HG03045 (cell line): ENCODE measurements at regions not wholly inside any gene's neighbourhood (a gene's known extent, or its start where the extent isn't known, plus 50 kb on each side); places are given as distances from the start of the nearest gene placed in this dataset.
"Not testable (repeated sequence)": the region's sequence is repeated elsewhere in the genome, so short reads cannot be mapped to it uniquely, and the experiment has no call there.

Experiments
- ATAC-seq: cut with Tn5 transposase; IDR thresholded peaks from one replicate; pipeline ENCODE4 v1.9.1; 2021; ENCODE audit warnings: mild to moderate bottlenecking, moderate library complexity; ENCODE audit not compliant: unreplicated experiment

DNA sequence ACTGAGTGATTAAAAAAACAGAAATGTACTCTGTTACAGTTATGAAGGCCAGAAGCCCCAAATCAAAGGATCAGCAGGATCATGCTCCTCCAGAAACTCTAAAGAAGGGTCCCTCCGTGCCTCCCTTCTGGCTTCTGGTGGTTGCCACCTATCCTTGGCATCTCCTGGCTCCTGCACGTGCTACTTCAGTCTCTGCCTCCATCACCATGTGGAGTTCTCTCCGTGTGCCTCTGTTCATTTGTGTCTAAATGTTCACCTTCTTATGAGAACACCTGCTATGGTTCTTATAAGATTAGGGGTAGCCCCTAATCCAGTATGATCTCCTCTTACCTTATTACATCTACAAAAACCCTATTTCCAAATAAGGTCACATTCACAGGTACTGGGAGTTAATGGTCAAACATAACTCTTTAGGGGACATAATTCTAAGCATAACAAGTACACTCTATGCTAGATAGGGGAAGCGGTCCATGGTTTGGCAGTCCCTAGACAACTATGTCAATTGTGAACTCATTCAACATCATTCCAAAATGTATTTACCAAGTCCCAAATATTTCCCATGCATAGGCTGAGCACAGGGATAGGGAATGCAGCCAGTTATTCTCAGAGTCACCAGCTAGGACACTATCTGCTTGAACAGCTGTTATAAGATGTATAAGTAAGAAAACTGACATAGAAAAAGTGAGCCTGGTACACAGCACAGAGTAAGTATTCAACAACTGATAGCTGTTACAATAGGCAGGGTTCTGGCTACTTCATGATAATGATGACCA, 295.5 kb upstream of the BOD1L1 start:
- no peak for ATAC-seq

DNA sequence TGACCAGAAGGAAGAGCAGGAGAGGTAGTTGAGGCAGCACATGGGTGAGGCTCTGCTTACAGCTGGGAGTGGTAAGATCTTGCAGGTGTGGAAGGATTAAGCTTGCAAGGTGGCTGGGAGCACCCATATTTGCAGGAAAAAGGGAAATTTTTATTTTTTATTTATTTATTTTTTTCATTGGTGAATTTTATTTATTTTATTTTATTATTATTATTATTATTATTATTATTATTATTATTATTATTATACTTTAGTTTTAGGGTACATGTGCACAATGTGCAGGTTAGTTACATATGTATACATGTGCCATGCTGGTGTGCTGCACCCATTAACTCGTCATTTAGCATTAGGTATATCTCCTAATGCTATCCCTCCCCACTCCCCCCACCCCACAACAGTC, 297.4 kb upstream of the BOD1L1 start:
- not testable (repeated sequence) for ATAC-seq

DNA sequence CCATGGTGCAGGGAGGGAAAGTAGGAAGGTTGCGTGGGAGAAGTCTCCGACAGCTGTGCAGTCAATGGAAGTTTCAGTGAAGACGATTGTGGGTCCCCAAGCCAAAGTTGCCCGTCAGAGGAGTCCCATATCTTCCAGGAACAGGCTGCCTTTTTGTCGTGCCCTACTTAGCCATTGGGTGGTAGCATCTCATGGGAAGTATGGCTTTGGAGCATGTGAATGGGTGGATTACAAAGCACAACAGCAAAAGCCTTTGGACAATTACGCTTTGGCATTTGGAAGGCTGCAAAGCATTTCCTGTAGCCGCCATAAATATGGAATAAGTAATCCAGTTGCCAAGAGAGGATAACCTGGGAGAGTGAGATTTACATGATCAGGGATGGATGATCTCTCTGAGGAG, 300.7 kb upstream of the BOD1L1 start:
- ATAC-seq, result no peak

DNA sequence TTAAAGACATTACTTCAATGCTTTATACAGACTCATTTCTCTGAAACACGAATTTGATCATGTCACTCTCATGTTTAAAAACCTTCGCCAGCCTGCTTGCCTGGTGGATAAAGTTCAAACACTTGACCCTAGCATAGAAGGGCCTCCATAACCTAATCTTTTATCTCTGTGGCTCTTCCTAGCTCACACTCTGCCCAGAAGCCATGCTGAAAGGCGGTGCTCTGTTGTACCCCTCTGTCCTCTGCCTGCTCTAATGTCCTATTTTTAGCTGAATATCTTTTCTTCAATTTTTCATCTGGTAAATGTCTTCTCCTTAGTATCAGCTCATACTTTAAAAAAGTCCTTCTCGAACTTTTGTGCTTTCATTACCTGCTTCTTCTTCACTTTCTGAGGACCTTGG, 302.6 kb upstream of the BOD1L1 start:
- ATAC-seq, result no peak

DNA sequence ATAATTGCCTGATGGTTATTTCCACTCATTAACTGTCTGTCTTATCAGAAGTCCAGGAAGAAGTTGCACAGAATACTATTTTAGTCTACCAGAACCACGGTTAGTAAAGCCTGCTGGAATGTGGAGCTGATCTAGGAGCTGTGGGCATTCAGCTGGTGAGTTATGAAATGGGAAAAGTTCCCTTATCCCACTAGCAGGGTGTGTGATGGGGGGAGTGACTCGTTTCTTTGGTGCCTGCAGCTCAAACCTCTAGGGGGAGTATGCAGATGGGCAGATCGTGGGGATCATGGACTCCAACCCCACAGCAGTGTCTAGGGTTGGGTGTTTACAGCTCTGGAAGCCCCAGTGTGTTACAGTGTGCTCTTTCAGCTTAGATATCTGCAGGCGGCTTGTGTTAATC, 305.7 kb upstream of the BOD1L1 start:
- ATAC-seq, result no peak

DNA sequence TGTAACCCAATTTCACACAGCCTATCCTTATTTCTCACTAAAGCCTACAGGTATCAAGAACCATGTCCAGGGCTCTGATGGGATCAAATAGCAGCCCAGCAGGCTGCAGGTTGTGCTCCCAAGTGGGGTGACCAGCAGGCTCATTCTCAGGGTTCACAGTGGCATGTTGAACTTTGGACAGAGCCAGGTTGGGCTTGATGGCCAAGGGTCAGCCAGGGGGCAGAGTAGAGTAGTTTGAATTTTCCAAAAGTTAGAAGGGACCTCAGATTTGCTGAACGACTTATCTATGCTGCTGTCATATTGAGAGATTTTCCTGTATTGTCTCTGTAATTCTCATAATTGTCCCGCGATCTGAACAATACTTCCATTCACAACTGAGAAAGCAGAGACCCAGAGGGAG, 310.8 kb upstream of the BOD1L1 start:
- ATAC-seq, result no peak

DNA sequence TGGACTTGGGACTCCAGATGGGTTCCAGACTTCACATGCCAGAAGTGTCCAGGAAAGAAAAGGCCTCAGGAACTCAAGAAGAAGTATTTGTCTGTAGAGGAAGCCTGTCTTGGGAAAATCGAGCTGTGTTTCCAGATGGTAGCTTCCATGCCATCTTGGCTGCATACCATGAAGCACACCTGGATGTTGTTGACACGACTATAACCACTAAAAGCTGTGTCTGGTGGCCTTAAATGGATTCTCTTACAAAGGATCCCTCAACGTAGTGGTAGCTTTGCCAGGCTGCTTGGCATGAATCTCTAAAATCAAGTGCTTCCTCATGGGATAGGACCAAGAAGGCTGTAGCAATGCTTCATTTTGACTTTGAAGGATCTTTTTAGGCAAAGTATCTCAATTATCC, 313.4 kb upstream of the BOD1L1 start:
- ATAC-seq, result no peak

DNA sequence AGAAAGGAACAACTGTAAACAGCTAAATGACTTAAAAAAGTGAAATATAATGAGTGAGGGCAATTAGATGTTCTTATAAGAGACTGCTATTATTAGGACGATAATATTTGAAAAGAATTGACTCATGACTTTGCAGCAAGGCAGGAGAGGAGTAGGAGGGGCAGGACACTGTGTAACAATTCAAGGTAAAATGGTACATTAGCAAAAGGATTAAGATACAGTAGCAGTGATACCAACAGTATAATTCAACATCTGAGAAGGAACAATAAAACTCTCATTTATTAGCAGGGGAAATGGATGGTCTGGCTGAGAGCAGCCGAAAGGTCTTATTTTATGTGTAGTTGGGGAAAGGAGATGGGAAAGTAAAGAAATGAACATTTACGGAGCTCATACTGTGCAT, 315.5 kb upstream of the BOD1L1 start:
- ATAC-seq, result no peak

DNA sequence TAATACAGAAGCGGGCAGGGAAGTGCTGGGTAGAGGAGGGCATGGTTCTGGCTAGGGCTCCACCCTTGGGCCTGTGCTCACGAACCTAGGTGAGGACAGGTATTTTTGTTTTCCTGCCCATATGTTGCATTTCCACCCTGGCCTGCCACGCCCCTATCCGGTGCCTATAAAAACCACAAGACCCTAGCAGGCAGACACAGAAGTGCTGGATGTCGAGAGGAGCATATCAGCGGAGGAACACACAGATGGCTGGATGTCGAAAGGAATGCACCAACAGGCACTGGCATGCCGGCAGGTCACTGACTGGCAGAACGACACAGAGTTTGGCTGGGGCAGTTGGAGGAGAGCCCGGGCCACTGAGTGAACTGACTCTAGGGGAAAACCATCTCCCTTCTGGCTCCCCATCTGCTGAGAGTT, 316.6 kb upstream of the BOD1L1 start:
- no peak for ATAC-seq

DNA sequence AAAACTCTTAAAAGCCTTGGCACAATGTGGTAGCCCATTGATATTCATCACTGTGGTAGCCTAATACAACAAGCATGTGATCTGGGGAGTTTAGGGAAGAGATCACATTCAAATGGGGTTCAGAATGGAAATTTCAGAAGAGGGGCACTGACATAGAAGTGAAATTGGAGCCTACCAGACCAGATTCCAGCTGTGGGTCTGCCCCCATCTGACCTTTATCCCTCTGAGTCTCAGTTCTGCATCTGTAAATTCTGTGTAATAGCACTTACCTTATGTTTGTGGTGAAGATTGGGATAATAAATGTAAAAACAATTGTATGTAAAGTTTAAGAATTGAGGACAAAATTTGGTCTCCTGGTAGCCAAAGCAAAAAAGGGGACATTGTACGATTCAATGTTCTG, 320.4 kb upstream of the BOD1L1 start:
- ATAC-seq, result no peak

DNA sequence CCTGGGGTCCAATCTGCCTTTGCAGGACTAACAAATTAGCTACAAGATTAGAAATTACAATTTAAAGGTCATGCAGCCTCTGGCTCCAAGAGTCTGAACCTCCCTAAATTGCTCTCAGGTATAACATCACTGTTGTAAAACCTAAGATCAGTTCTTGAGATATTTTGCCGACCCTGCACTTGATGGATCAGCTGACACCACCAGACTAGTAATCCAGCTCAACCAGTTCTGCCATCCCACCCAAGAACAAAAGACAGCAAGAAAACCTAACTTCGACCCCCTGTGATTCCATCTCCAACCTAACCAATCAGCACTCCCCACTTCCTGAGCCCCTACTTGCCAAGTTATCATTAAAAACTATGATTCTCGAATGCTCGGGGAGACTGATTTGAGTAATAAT, 323.0 kb upstream of the BOD1L1 start:
- ATAC-seq, result no peak

DNA sequence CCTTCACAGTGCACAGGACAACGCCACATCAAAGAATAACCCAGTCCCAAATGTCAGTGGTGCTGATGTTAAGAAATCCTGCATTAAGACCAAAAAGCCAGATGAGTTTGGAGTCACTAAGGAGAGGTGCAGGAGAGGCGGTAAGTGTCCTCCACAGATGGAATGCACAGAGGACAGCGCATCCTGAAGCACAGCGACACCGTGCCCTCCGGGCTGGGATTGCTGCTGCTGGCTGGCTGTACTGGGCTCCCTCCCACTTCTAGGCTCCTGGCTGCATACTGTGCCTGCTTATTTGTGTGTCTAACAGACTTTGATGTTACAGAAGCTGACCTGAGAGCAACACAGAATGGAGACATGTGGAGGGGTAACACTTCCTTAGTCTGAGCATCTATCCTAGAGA, 325.6 kb upstream of the BOD1L1 start:
- ATAC-seq, result no peak

DNA sequence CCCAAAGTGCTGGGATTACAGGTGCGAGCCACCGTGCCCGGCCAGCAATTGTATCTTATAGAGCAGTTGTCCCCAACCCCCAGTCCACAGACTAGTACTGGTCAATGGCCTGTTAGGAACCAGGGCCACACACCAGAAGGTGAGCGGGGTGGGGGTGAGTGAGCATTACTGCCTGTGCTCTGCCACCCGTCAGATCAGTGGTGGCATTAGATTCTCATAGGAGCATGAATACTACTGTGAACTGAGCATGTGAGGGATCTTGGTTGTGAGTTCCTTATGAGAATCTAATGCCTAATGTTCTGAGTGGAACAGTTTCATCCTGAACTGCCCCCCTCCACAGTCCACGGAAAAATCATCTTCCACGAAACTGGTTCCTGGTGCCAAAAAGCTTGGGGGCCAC, 328.0 kb upstream of the BOD1L1 start:
- ATAC-seq, result no peak

DNA sequence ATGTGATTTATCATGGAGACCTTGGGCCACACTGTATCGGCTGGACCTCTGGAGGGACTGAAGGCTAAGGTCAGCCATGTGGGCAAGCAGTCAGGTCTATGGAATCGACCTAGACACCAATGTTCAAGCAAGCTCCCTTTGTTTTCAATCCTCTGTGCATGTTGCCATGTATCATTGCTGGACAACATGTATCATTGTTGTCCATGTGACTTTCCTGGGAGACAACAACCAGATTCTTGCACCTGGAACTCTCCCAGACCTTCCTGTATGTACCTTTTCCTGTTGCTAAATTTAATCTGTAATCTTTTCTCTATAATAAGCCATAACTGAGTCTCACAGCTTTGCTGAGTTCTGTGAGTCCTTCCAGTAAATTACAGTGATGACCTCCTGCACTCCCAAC, 329.4 kb upstream of the BOD1L1 start:
- ATAC-seq, result no peak

DNA sequence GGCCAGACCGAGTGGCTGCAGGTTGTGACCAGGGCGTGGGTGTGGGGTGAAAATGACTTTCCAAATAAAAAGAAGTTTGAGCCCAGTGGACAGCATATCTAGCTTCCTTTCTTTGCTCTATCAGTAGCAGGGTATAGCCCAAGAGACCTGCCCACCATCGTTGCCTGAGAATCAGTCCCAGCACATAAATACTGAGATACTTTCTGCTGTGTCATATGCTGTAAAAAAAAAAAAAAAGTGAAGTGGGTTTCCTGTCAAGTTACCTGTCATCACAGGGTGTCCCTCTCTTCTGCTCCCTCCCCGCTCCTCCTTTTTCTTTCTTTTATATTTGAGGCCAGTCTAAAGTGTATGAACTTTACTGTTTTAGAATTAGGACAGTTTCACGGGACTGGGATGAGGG, 330.3 kb upstream of the BOD1L1 start:
- no peak for ATAC-seq

DNA sequence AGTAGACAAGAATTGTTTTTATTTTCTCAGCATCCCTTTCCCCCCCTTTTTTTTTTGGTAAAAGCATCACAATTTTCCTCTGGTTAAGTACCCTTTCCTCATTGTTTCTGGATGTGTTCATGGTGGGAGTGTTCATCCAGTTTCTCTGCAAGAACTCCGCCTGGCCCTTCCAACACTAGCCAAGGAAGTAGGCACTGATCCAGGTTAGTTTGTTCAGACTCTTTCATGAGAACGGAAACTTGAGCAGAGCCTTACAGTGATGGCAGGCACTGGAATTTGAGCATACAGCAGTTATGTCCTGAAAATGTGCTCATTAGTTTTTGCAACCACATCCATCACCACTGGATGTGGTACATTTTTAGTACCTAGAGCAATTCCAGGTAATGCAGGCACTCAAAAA, 336.1 kb upstream of the BOD1L1 start:
- no peak for ATAC-seq

DNA sequence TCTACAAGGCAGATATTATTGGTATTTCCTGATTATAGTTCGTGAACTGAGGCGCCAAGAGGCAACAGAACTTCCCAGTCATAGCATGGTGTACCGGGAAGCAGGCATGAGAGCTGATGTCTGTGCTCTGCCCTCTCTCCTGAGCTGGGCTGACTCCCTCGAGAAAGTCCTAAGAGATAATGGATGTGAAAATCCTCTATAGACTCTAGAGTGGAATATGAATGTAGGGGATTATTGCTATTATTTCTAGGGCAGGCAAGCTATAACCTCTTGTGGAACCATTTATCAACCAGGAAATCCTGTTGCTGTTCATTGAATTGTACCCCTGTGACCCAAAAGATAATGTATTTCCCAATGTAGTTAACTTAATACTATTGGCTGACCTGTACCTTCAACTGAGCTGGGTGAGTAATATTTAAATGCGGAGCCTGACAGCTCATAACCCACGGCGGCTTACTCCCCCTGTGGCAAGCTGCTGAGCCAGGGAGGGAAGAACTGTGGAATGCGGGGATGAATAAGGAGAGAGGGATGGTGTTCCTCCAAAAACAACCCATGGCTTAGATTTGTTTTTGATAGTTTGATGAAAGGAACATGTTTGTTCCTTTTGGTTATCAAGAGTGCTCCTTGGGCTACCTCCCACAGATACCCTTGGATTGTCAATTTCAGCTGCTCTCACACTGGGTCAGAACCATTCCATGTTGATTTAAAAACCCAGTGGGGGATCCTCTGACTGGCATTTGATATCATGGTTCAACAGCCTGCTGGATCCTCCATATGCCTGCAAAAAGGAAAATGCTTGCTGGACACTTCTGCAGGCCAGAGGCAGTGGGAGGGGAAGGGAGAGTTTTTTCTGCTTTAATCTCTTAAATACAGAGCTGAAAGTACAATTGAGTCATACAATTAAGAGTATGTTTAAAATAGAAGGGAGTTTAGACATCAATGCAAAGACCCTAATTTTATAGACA, 339.0 kb upstream of the BOD1L1 start:
- ATAC-seq, result no peak

DNA sequence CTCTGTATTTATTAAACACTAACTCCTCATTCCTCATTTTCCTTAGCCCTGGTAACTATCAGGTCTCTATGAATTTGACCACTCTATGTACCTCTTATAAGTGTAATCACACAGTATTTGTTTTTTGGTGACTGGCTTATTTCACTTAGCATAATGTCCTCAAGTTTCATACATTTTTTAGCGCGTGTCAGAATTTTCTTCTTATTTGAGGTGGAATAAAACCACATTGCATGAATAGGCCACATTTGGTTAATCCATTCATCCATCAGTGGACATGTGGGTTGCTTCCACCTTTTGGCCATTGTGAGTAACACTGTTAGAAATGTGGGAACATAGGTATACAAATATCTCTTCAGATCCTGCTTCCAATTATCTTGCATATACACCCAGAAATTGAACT, 341.2 kb upstream of the BOD1L1 start:
- ATAC-seq, result no peak

DNA sequence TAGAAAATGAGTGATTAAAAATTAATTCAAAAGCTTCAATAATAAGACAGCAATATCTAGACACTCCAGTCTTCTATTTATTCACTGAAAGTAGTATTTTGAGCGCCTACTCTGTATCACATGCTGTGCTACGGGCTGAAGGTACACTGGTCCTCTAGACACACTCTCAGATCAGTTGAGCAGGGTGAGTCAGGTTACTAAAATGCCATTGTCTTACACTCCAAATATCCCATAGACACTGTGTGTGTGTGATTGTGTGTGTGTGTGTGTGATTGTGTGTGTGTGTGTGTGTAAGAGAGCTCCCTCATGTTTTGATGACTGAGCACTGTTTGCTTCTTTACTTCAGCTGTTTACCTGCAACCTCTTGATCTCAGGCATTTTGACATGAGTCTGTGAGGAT, 342.8 kb upstream of the BOD1L1 start:
- ATAC-seq, result no peak

DNA sequence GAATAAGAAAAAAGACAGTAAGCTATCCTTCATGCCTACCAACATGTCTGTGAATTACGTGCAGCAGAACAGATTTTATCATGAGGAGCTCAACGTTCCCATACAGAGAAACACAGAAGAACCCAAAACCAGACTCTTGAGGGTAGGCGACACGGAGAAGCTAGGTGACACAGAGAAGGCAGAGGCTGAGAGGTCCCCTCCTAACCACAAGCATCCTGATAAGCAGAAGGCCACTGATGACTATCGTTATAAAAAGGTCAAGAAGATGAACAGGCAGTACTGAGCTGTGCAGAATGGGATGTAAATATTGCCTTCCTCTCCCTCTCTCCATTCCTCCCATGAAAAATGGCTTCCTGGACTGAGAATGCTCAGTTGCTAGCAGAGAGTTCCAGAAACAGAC, 350.2 kb upstream of the BOD1L1 start:
- no peak for ATAC-seq

DNA sequence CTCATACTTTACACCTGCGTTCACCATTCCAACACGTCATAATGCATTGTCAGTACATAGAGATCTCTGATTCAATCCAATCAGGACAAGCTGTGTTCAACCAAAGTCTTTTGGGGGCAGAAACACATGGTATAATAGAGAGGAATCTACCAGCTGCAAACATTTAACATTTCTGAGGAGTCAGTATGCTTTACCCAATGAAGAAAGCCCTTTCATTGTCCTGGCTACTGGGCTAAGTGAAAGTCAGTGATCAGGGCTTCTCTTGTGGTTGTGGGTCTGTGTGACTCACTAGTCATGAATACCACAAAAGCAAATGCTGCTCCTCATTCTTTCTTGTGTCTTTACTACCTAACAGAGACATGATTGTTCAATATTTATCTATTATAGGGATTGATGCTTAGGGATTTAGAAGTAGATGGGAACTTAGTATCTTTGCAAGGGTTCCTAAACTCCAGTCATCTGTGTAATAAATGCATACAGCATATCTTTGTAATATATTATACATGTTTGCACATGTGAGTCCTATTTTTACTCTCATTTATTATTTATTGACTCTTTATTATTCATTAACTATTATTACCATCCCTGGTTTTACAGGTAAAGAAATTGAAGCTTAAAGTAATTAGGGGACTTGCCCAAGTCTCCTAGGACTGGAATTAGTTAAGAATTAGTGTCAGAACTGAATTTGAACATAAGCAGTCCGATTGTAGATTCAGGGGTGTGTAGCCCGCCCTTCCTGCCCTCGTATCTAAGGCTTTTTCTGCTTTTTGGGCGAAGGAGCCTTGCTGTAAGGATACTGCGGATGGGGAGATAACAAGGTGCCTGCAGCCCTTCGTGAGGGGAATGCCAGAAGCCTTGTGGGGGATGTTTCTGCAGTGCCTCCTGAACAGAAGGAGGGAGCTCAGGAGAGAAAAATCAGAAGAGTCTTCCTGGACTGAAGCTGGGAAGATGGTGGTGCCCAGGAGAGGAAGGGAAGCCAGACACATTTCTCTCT, 353.1 kb upstream of the BOD1L1 start:
- no peak for ATAC-seq
